SU-DHL-6 (cell line): ENCODE measurements at regions not wholly inside any gene's neighbourhood (a gene's known extent, or its start where the extent isn't known, plus 50 kb on each side); places are given as distances from the start of the nearest gene placed in this dataset.

Source experiments
- CTCF ChIP-seq: fragments of 200-600 bp; sonication (generic); IDR thresholded peaks from one replicate; pipeline ENCODE4 v1.5.1; 2017; ENCODE audit warnings: antibody characterized with exemption, mild to moderate bottlenecking, low read length, moderate library complexity; ENCODE audit not compliant: insufficient read depth, poor library complexity, severe bottlenecking
- EZH2phosphoT487 ChIP-seq: fragments of 200-600 bp; sonication (generic), shearing (Covaris generic); conservative IDR thresholded peaks from 2 replicates; pipeline ENCODE4 v1.6.1; 2018; ENCODE audit warnings: mild to moderate bottlenecking, antibody characterized with exemption, low read length, moderate library complexity, mixed read lengths

- TF ChIP-seq CTCF (no peak), EZH2phosphoT487 (no peak)
These were observed 741.1 kb upstream of the LUZP2 start for GRCh38 chr11:23755769-23756168.
